Smooth muscle cell (in vitro differentiated cells): ENCODE measurements at regions not wholly inside any gene's neighbourhood (a gene's known extent, or its start where the extent isn't known, plus 50 kb on each side); places are given as distances from the start of the nearest gene placed in this dataset.

ENCODE experiments used
- DNase-seq: peaks from one replicate; lab custom pipeline; 2025; ENCODE audit not compliant: unreplicated experiment; lab: John Stamatoyannopoulos, UW
- H2AFZ ChIP-seq: fragments of 200-600 bp; sonication (generic); 2 replicates; pipeline ENCODE4 v1.6.0; 2016; ENCODE audit warnings: antibody characterized with exemption, low read depth, mild to moderate bottlenecking
- H3F3A ChIP-seq: fragments of 200-600 bp; sonication (generic); 2 replicates; pipeline ENCODE4 v1.6.0; 2017; ENCODE audit warnings: antibody characterized with exemption, low read depth
- H3K27ac ChIP-seq: fragments of 200-600 bp; sonication (generic); 2 replicates; pipeline ENCODE4 v1.5.1; 2016; ENCODE audit warnings: low read depth, mild to moderate bottlenecking
- H3K27me3 ChIP-seq: fragments of 200-600 bp; sonication (generic); 2 replicates; pipeline ENCODE4 v1.6.1; 2016; ENCODE audit warnings: low read depth, mild to moderate bottlenecking
- H3K36me3 ChIP-seq: fragments of 200-600 bp; sonication (generic); 2 replicates; pipeline ENCODE4 v1.5.1; 2016; ENCODE audit warnings: low read depth
- H3K4me1 ChIP-seq: fragments of 200-600 bp; sonication (generic); 2 replicates; pipeline ENCODE4 v1.5.1; 2016; ENCODE audit warnings: low read depth
- H3K4me2 ChIP-seq: fragments of 200-600 bp; sonication (generic); 2 replicates; pipeline ENCODE4 v1.6.0; 2016; ENCODE audit warnings: mild to moderate bottlenecking
- H3K4me3 ChIP-seq: fragments of 200-600 bp; sonication (generic); 2 replicates; pipeline ENCODE4 v1.5.1; 2016; ENCODE audit warnings: mild to moderate bottlenecking
- H3K79me2 ChIP-seq: fragments of 200-600 bp; sonication (generic); 2 replicates; pipeline ENCODE4 v1.6.0; 2016; ENCODE audit warnings: low read depth, mild to moderate bottlenecking
- H3K9ac ChIP-seq: fragments of 200-600 bp; sonication (generic); 2 replicates; pipeline ENCODE4 v1.6.0; 2016; ENCODE audit warnings: low read depth
- H3K9me3 ChIP-seq: fragments of 200-600 bp; sonication (generic); replicated peaks from 2 replicates; pipeline ENCODE4 v1.5.1; 2016; ENCODE audit warnings: low read depth
- H4K20me1 ChIP-seq: fragments of 200-600 bp; sonication (generic); 2 replicates; pipeline ENCODE4 v1.6.0; 2016; ENCODE audit warnings: low read depth
- CTCF ChIP-seq: fragments of 200-600 bp; sonication (generic); IDR thresholded peaks from 2 replicates; pipeline ENCODE4 v1.5.1; 2017; ENCODE audit warnings: borderline replicate concordance, mild to moderate bottlenecking, antibody characterized with exemption; ENCODE audit not compliant: insufficient read depth, poor library complexity, severe bottlenecking
- WGBS: methylation state at CpG from one replicate; pipeline ENCODE4 v1.1.7; 2016; ENCODE audit warnings: low lambda C conversion rate; 5-methylcytosine and 5-hydroxymethylcytosine counted together

- Histone ChIP-seq H2AFZ (no peak overlapping the region), H3K36me3 (no peaks in the 10 kb centered on the region), H3K4me1 (peaks cover 15% of the 10 kb centered on the region), H4K20me1 (no peaks in the 10 kb centered on the region), H3K79me2 (no peaks in the 10 kb centered on the region), H3F3A (peaks cover 7% of the 10 kb centered on the region), H3K9ac (no peak overlapping the region), H3K9me3 (no peaks in the 10 kb centered on the region), H3K27me3 (no peaks in the 10 kb centered on the region), H3K4me3 (no peak overlapping the region), H3K4me2 (no peak overlapping the region), H3K27ac (no peak overlapping the region)
- TF ChIP-seq CTCF: no peak
- DNase-seq: no peak
- 94% methylated on average over 2 of the region's 2 CpGs for WGBS
These were observed 55.7 kb upstream of the ABCC4 start for GRCh38 chr13:95356916-95357315.

- 79% methylated on average over 4 of the region's 4 CpGs for WGBS
- no peak for DNase-seq
- Histone ChIP-seq H3K9ac (no peak overlapping the region), H3K4me2 (no peak overlapping the region), H3K9me3 (no peaks in the 10 kb centered on the region), H3K79me2 (no peaks in the 10 kb centered on the region), H3K36me3 (no peaks in the 10 kb centered on the region), H2AFZ (no peak overlapping the region), H3K27ac (no peak overlapping the region), H3K4me1 (peaks cover 15% of the 10 kb centered on the region), H4K20me1 (no peaks in the 10 kb centered on the region), H3F3A (peaks cover 7% of the 10 kb centered on the region), H3K27me3 (no peaks in the 10 kb centered on the region), H3K4me3 (no peak overlapping the region)
- no peak for TF ChIP-seq CTCF
These were observed 56.6 kb upstream of the ABCC4 start for GRCh38 chr13:95357875-95358274.

- H3K27ac ChIP-seq: no peak overlapping the region
- WGBS: 69% methylated on average over 3 of the region's 3 CpGs
These were observed 58.8 kb upstream of the ABCC4 start for GRCh38 chr13:95360052-95360451.

More at GRCh38 chr13:95360052-95360451, 58.8 kb upstream of the ABCC4 start:
- no peak for TF ChIP-seq CTCF
- H2AFZ ChIP-seq: no peak overlapping the region
- peaks cover 4% of the 10 kb centered on the region for H3F3A ChIP-seq
- no peak overlapping the region for H3K4me2 ChIP-seq
- no peaks in the 10 kb centered on the region for H3K9me3 ChIP-seq
- no peaks in the 10 kb centered on the region for H3K36me3 ChIP-seq
- no peaks in the 10 kb centered on the region for H3K27me3 ChIP-seq
- no peaks in the 10 kb centered on the region for H3K79me2 ChIP-seq
- no peak overlapping the region for H3K4me3 ChIP-seq
- no peaks in the 10 kb centered on the region for H4K20me1 ChIP-seq
- H3K4me1 ChIP-seq: peaks cover 15% of the 10 kb centered on the region
- no peak overlapping the region for H3K9ac ChIP-seq
- DNase-seq: no peak
